Adrenal gland (tissue), 9 donors: ENCODE measurements at regions not wholly inside any gene's neighbourhood (a gene's known extent, or its start where the extent isn't known, plus 50 kb on each side); places are given as distances from the start of the nearest gene placed in this dataset.

Experiments
- DNase-seq, 7 donors: peaks; one replicate each; pipeline ENCODE4 v3.0.0-alpha.2; 2019 to 2020
- H3K27ac ChIP-seq, 5 donors: fragments of 200-600 bp; sonication (generic) in 4 of 5; 1 replicate in 3 of 5; 2 replicates in 2 of 5; pipeline versions ENCODE4 v1.5.1 to v1.8.0; 2016 to 2020; ENCODE audit warnings: mild to moderate bottlenecking in 1 of 5
- H3K27me3 ChIP-seq: fragments of 200-600 bp; 2 replicates; pipeline ENCODE4 v1.8.0; 2021
- H3K36me3 ChIP-seq, 2 donors: fragments of 200-600 bp; replicated peaks in 1 of 2; 1 replicate in 1 of 2; 2 replicates in 1 of 2; pipeline versions ENCODE4 v1.5.1 to v1.8.0; 2018 to 2022
- H3K4me1 ChIP-seq, 2 donors: fragments of 200-600 bp; replicated peaks in 1 of 2; 1 replicate in 1 of 2; 2 replicates in 1 of 2; pipeline versions ENCODE4 v1.5.1 to v1.8.0; 2018 to 2021
- H3K4me3 ChIP-seq, 4 donors: fragments of 200-600 bp; sonication (generic) in 3 of 4; one replicate each; pipeline ENCODE4 v1.5.1; 2016 to 2018
- H3K9me3 ChIP-seq, 3 donors: fragments of 200-600 bp; sonication (generic) in 1 of 3; replicated peaks in 1 of 3; 1 replicate in 2 of 3; 2 replicates in 1 of 3; pipeline versions ENCODE4 v1.5.1 to v1.8.0; 2016 to 2021
- POLR2A ChIP-seq, 2 donors: fragments of 450-650 bp; IDR thresholded peaks; one replicate each; pipeline ENCODE4 v1.6.1; 2017; ENCODE audit warnings: antibody characterized with exemption in 2 of 2, mild to moderate bottlenecking in 2 of 2, moderate library complexity in 1 of 2
- WGBS, 4 donors: extraction: QIAGEN DNeasy Blood & Tissue Kit in 2 of 4; methylation state at CpG; one replicate each; pipeline versions ENCODE4 v1.1.5 to v1.1.7; 2013 to 2017; 5-methylcytosine and 5-hydroxymethylcytosine counted together
- intact Hi-C, 2 donors: fragments of 100-400 bp; cut with DNase I; formaldehyde crosslinking; loops; one replicate each; pipeline versions ENCODE4 v1.14.1 to v1.15.0; 2022 to 2023
- TF ChIP-seq, protein P1 (sequence below), 6 experiments: fragments of 450-650 bp in 4 of 6; fragments of 200-600 bp in 2 of 6; sonication (generic) in 1 of 6; IDR thresholded peaks; 1 replicate in 5 of 6; 2 replicates in 1 of 6; pipeline versions ENCODE4 v1.5.1 to v1.8.0; 2016 to 2021; ENCODE audit warnings: antibody characterized with exemption in 6 of 6, mild to moderate bottlenecking in 2 of 6, moderate library complexity in 1 of 6
- donor health status: healthy with polysubstance abuse.
- donor health status: Bipolar disorder and iron deficiency.
- donor health status: DM: yes; HTN: yes; CAD: no.
- donor health status: DM: no; HTN: no; CAD: no.
- donor health status: DM: no; HTN: no; CAD: no.

DNA sequence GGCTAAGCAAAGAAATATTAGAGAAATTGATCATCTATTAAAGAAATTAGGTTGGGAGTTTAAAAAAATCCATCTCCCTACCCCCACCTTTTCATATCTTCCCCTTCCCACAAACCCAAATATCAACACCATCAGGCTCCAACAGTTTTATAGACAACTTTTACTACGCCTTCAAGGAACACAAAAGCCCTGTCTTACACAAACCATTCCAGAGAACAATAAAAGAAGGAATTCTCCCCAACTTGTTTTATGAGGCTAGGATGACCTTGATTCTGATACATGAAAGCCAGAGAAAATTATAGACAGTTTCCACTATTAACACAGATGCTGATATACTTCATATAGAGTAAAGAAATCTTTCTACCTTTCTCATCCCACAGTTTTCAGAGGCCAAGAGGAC is 211.6 kb downstream of the OSR1 start:
- H3K9me3 ChIP-seq: peaks cover 0 to 6% (median 0%) of the 10 kb centered on the region in 3 donors
- intact Hi-C loops: no loop called here
- DNase-seq: no peak

DNA sequence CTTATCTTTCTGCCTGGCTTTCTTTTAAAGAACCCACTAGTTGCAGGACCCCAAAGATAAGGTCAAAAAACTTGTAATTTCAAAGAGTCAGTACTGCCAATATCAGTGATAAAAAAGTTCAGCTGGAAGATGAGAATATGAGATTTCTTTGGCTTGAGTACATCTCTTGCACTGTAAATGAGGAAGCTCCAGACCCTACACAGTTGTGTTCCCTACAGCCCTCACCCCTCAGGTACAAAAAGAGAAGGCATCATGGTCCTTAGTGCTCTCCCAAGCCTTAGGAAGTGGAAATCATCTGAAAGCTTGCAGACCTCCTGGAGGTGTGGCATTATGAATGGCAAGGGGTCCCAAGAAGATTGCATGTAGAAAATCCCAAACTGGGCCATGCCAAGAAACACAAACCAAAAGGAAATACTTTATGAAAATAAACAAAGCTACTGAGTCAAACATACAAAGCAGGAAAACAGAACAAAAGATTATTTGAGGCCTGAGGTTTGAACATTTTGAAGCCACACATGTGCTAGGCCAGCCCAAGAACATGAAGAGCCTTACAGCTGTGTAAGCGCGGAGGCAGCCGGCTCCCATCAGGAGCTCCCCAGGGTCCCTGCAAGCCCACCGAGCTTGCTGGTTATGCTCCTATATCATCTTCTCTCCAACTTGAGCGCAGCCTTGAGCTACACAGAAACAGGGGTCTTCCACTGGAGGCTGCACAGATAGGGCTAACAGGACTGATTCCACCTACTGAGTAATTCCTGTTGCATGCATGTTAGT is 217.0 kb downstream of the OSR1 start:
- no peaks in the 10 kb centered on the region for H3K27me3 ChIP-seq
- no peak overlapping the region for H3K4me3 ChIP-seq
- no peak overlapping the region for H3K27ac ChIP-seq
- intact Hi-C loops: no loop called here
- no peaks in the 10 kb centered on the region for H3K9me3 ChIP-seq
- TF ChIP-seq, protein P1, sequence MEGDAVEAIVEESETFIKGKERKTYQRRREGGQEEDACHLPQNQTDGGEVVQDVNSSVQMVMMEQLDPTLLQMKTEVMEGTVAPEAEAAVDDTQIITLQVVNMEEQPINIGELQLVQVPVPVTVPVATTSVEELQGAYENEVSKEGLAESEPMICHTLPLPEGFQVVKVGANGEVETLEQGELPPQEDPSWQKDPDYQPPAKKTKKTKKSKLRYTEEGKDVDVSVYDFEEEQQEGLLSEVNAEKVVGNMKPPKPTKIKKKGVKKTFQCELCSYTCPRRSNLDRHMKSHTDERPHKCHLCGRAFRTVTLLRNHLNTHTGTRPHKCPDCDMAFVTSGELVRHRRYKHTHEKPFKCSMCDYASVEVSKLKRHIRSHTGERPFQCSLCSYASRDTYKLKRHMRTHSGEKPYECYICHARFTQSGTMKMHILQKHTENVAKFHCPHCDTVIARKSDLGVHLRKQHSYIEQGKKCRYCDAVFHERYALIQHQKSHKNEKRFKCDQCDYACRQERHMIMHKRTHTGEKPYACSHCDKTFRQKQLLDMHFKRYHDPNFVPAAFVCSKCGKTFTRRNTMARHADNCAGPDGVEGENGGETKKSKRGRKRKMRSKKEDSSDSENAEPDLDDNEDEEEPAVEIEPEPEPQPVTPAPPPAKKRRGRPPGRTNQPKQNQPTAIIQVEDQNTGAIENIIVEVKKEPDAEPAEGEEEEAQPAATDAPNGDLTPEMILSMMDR (IDR thresholded peaks at IDR 0.05): no peak
- no peak for TF ChIP-seq POLR2A (IDR thresholded peaks at IDR 0.05)
- H3K4me1 ChIP-seq: no peaks in the 10 kb centered on the region
- no peaks in the 10 kb centered on the region for H3K36me3 ChIP-seq
- no peak for DNase-seq
- 76 to 93% (median 86%) methylated on average over 5 of the region's 5 CpGs for WGBS, 4 donors

More for the DNA sequence above, 211.6 kb downstream of the OSR1 start:
- TF ChIP-seq POLR2A (IDR thresholded peaks at IDR 0.05): no peak
- TF ChIP-seq, protein P1 (IDR thresholded peaks at IDR 0.05): no peak
- Histone ChIP-seq H3K27me3 (no peaks in the 10 kb centered on the region), H3K4me1 (no peaks in the 10 kb centered on the region), H3K27ac (no peak overlapping the region), H3K36me3 (no peaks in the 10 kb centered on the region), H3K4me3 (no peak overlapping the region)
- WGBS, 4 donors: 72 to 96% (median 92%) methylated on average over 1 of the region's 1 CpG

DNA sequence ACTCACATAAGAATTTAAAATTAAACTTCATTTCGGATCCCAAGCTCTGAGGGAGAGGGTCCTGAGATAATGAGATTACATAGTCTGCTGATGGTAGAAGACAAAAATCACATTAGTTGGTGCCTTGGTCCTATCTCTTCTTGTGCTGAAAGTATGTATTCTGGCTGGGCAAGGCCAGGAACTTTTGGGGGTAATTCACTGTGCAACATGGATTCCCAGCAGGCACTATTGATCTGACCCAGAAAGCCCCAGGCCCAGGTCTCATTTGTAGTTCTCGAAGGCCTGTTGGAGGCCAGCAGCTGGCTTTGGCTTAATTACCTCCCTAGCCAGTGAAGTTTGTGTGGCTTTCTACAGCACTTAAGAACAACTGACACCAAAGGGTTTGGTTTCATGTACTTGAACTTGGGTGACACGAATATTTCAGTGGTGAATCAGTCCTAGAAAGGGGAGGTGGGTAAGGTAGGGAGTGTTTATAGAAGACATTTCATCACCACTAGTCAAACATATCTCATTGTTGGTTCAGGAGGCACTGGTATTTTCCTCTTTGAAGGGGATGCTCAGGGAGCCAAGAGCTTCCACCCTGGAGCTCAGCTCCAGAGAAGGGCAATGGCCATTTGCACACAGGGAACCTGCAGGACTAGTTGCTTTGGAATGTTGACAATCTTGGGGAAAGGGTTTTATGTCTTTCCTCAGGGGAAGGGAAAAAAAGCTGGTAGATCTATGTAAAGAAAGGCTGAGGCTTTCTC is 217.8 kb downstream of the OSR1 start:
- Histone ChIP-seq H3K4me1 (no peaks in the 10 kb centered on the region), H3K27me3 (no peaks in the 10 kb centered on the region), H3K27ac (no peak overlapping the region), H3K4me3 (no peak overlapping the region), H3K36me3 (no peaks in the 10 kb centered on the region), H3K9me3 (no peaks in the 10 kb centered on the region)
- TF ChIP-seq POLR2A (IDR thresholded peaks at IDR 0.05): no peak
- TF ChIP-seq, protein P1 (IDR thresholded peaks at IDR 0.05): no peak
- intact Hi-C loops: no loop called here
- DNase-seq: no peak
- 75 to 93% (median 89%) methylated on average over 3 of the region's 3 CpGs for WGBS, 4 donors

- H3K4me1 ChIP-seq: no peaks in the 10 kb centered on the region
- H3K9me3 ChIP-seq: no peaks in the 10 kb centered on the region
- intact Hi-C loops: no loop called here
- no peaks in the 10 kb centered on the region for H3K36me3 ChIP-seq
- TF ChIP-seq POLR2A (IDR thresholded peaks at IDR 0.05): no peak
- TF ChIP-seq, protein P1 (IDR thresholded peaks at IDR 0.05): no peak
- no peaks in the 10 kb centered on the region for H3K27me3 ChIP-seq
- no peak overlapping the region for H3K4me3 ChIP-seq
- WGBS, 4 donors: 74 to 93% (median 86%) methylated on average over 1 of the region's 1 CpG
- no peak overlapping the region for H3K27ac ChIP-seq
- no peak for DNase-seq
Observed at GRCh38 chr2:19139386-19139785, 219.0 kb downstream of the OSR1 start.
